T-helper 2 cell (primary cell): ENCODE measurements at regions not wholly inside any gene's neighbourhood (a gene's known extent, or its start where the extent isn't known, plus 50 kb on each side); places are given as distances from the start of the nearest gene placed in this dataset.
"Not testable (repeated sequence)": the region's sequence is repeated elsewhere in the genome, so short reads cannot be mapped to it uniquely, and the experiment has no call there.

Source experiments
- DNase-seq, 5 experiments: peaks; one replicate each; pipeline versions ENCODE4 v3.0.0 to v3.0.0-alpha.2; 2012 to 2022

GRCh38 chr22:44628835-44629234 lies 73.2 kb upstream of the PRR5 start:
- DNase-seq: no peak

- no peak for DNase-seq
These were observed 73.7 kb upstream of the PRR5 start for GRCh38 chr22:44628273-44628672.

- no peak for DNase-seq
These were observed 74.4 kb upstream of the PRR5 start for GRCh38 chr22:44627521-44628139.

- peak; percentile 45 to 71 (median 67) for DNase-seq
These were observed 75.9 kb upstream of the PRR5 start for GRCh38 chr22:44625981-44626687.

GRCh38 chr22:44625421-44625760 lies 76.6 kb upstream of the PRR5 start:
- no peak for DNase-seq

GRCh38 chr22:44624689-44625420 lies 77.1 kb upstream of the PRR5 start:
- DNase-seq: no peak

- peak in 1 of 5 experiments; percentile 16 for DNase-seq
These were observed 78.1 kb upstream of the PRR5 start for GRCh38 chr22:44623771-44624510.

GRCh38 chr22:44622679-44623078 lies 79.3 kb upstream of the PRR5 start:
- DNase-seq: no peak

GRCh38 chr22:44622147-44622427 lies 79.9 kb upstream of the PRR5 start:
- peak in 3 of 5 experiments; percentile 19 to 44 (median 21) for DNase-seq

- no peak for DNase-seq
These were observed 80.4 kb upstream of the PRR5 start for GRCh38 chr22:44621401-44622146.

- DNase-seq: no peak
These were observed 81.2 kb upstream of the PRR5 start for GRCh38 chr22:44620841-44621257.

GRCh38 chr22:44620129-44620840 lies 81.7 kb upstream of the PRR5 start:
- peak; percentile 43 to 89 (median 77) for DNase-seq

- not testable (repeated sequence) for DNase-seq
These were observed 82.4 kb upstream of the PRR5 start for GRCh38 chr22:44619560-44620128.

GRCh38 chr22:44618910-44619309 lies 83.1 kb upstream of the PRR5 start:
- DNase-seq: not testable (repeated sequence)

- DNase-seq: no peak
These were observed 83.6 kb upstream of the PRR5 start for GRCh38 chr22:44618400-44618799.

GRCh38 chr22:44617828-44618227 lies 84.2 kb upstream of the PRR5 start:
- no peak for DNase-seq

GRCh38 chr22:44616882-44617655 lies 84.9 kb upstream of the PRR5 start:
- DNase-seq: no peak

GRCh38 chr22:44616461-44616860 lies 85.5 kb upstream of the PRR5 start:
- no peak for DNase-seq

- DNase-seq: no peak
These were observed 86.3 kb upstream of the PRR5 start for GRCh38 chr22:44615602-44616180.

- DNase-seq: no peak
These were observed 86.9 kb upstream of the PRR5 start for GRCh38 chr22:44615146-44615545.
